Ishikawa (cell line): ENCODE measurements at regions not wholly inside any gene's neighbourhood (a gene's known extent, or its start where the extent isn't known, plus 50 kb on each side); places are given as distances from the start of the nearest gene placed in this dataset.

Experiments
- CEBPB ChIP-seq: IDR thresholded peaks from 2 replicates; pipeline ENCODE4 v1.6.1; 2012
- CREB1 ChIP-seq: IDR thresholded peaks from 2 replicates; pipeline ENCODE4 v1.6.1; 2012; ENCODE audit warnings: low read depth
- EGR1 ChIP-seq: IDR thresholded peaks from 2 replicates; pipeline ENCODE4 v1.6.1; 2012
- EP300 ChIP-seq: IDR thresholded peaks from 2 replicates; pipeline ENCODE4 v1.6.1; 2012; ENCODE audit warnings: borderline replicate concordance
- FOXM1 ChIP-seq: IDR thresholded peaks from 2 replicates; pipeline ENCODE4 v1.6.1; 2012; ENCODE audit warnings: low read depth, borderline replicate concordance
- RAD21 ChIP-seq: IDR thresholded peaks from 2 replicates; pipeline ENCODE4 v1.6.1; 2012; ENCODE audit warnings: low read depth
- REST ChIP-seq: IDR thresholded peaks from 2 replicates; pipeline ENCODE4 v1.6.1; 2012; ENCODE audit warnings: low read depth, mild to moderate bottlenecking
- TAF1 ChIP-seq: IDR thresholded peaks from 2 replicates; pipeline ENCODE4 v1.6.1; 2012; ENCODE audit warnings: low read depth, mild to moderate bottlenecking
- TEAD4 ChIP-seq: IDR thresholded peaks from 2 replicates; pipeline ENCODE4 v1.6.1; 2012
- YY1 ChIP-seq: IDR thresholded peaks from 2 replicates; pipeline ENCODE4 v1.6.1; 2012; ENCODE audit warnings: low read depth
- TF ChIP-seq, protein P1 (sequence below): IDR thresholded peaks from 2 replicates; pipeline ENCODE4 v1.6.1; 2012

GRCh38 chr2:19846567-19846966 is 55.2 kb downstream of the TTC32 start:
- TF ChIP-seq TEAD4 (no peak), CREB1 (no peak), YY1 (no peak), EP300 (no peak), REST (no peak), FOXM1 (no peak), CEBPB (no peak), TAF1 (no peak), EGR1 (no peak), RAD21 (no peak)
- TF ChIP-seq, protein P1, sequence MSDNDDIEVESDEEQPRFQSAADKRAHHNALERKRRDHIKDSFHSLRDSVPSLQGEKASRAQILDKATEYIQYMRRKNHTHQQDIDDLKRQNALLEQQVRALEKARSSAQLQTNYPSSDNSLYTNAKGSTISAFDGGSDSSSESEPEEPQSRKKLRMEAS = no peak
